A172 (cell line): ENCODE measurements at regions not wholly inside any gene's neighbourhood (a gene's known extent, or its start where the extent isn't known, plus 50 kb on each side); places are given as distances from the start of the nearest gene placed in this dataset.
"Not testable (repeated sequence)": the region's sequence is repeated elsewhere in the genome, so short reads cannot be mapped to it uniquely, and the experiment has no call there.

Experiments
- DNase-seq: peaks from one replicate; pipeline ENCODE4 v3.0.0-alpha.2; 2015; ENCODE audit warnings: low spot score

GRCh38 chr3:89533275-89533674 lies 425.9 kb downstream of the EPHA3 start:
- no peak for DNase-seq

GRCh38 chr3:89554587-89554986 lies 447.2 kb downstream of the EPHA3 start:
- DNase-seq = not testable (repeated sequence)

DNA sequence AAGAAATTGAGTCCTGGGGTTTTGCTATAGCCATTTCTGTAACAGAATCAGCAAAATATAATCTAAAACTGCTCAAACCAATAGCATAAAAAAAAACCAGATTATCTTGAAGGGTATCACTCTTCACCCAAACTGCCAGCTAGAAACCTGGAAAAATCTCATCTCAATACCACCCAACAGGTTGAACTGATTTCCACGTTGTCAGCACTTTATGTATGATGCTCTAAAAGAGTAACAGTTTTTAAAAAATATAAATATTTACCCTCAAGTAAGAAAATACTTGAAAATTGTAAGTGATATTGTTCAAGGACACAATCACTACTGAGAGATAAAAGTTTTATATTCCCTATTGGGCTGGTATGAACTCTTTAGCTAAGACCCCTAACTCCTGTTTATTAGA lies 451.3 kb downstream of the EPHA3 start:
- DNase-seq = no peak

GRCh38 chr3:89560568-89560967 lies 453.1 kb downstream of the EPHA3 start:
- DNase-seq = no peak

DNA sequence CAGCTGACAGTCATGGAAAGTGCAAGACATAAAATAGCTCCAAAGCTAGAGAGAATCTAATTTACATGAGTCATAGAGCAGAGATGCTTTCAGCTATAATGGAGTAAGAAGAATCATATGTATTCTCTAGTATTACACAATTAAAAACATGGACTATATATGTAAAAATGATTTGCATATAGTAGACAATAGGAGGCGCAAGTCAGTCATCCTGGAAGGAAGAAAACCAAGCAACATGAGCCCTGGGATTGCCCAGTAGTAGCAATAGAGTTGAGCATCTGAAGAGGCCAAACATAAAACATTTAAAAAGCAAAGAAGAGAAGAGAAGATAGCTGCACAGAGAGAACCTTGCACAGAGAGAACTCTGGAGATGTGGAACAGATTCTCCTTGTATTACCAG lies 455.0 kb downstream of the EPHA3 start:
- no peak for DNase-seq

GRCh38 chr3:89565098-89565497 lies 457.7 kb downstream of the EPHA3 start:
- DNase-seq = no peak

GRCh38 chr3:89570465-89570864 lies 463.0 kb downstream of the EPHA3 start:
- DNase-seq = no peak

GRCh38 chr3:89571298-89571697 lies 463.9 kb downstream of the EPHA3 start:
- DNase-seq = no peak

- DNase-seq = no peak
Measured at GRCh38 chr3:89571707-89572106, 464.3 kb downstream of the EPHA3 start.

DNA sequence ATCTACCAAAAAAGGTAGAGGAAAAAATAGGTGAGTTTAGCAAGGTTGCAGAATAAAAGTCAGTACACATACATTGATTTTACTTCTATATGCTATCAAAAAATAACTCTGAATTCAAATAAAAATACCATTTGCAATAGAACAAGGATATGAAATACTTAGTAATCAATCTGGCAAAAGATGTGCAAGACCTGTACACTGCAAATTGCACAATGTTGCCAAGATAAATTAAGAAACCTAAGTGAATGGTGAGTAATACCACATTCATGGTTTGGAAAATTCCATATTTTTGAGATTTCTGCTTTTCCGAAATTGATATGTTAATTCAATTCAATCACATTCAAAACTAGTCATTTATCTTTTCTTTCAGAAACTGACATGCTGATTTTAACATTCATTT lies 464.8 kb downstream of the EPHA3 start:
- DNase-seq = no peak

DNA sequence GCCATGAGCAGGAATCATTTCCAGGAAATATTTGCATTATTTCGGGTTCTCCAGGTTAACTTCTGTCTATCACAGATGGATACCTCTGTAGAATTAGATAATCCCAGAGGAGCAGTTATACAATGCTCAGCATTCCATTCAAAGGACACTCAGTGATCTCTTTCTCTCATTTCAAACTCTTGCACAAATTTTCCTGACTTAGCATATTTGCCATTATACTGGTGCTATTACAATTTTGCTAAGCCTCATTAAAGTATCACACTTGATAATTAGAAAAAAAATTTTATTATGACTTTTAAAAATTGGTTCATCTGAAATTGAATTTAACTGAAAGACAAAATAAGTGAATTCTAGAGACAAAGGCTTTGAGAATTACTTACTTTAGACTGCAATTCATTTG lies 469.0 kb downstream of the EPHA3 start:
- no peak for DNase-seq

DNA sequence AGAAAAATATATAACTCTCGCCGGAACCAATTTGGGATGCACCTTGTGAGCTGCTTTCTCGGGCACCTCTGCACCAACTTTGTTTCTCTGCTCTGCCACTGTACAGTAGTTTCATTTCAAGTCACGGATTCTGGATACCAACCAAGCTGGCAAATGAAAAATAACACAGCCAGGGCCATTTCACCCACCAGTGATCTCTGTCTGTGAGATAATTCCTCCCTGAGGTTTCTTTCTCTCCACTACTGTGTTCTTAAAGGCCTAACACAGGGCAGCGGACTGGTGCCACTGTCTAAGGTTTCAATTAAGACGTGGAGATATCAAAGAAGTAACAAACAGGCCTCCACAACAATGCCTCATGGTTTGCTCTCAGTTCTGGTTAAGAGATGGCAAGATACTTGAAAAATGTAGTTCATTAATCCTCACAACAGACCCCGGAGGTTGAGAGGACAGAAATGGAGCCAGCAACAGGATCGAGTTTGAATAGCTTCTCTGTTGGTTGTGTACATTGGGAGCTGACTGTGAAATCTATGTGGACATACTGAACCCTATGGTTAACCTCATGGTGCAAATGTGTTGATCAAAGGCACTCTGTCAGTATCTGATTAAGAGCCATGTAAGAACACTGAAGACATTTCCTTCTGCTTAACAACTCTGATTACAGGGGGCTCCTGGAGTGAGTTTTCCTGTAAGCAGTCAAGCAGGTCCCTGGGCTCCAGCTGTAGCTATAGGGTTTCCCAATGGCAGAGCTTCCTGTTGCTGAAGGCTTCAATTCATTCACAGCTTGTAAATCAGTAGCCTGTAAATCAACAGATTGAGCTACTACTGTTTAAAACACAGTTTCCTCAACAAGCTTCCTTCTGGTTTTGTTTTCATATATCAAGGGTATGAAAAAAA lies 470.5 kb downstream of the EPHA3 start:
- DNase-seq = no peak

- DNase-seq = no peak
Measured at GRCh38 chr3:89580859-89581258, 473.4 kb downstream of the EPHA3 start.

DNA sequence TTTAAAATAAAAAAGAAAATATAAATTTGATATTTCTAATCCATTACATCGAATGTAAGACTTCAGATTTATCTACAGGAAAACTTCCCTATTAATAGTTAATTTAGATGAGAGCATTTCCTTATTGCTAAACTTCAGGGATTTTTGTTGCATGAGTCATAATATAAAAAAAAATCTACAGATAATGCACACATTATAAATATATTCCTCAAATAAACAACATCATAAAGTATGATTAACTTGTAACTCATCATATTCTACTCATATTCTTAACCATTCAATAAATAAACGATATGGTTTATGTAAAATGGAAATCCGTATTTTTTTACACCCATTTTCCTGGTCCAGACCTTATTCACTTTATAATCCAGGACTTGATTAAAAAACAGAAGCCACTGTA lies 477.0 kb downstream of the EPHA3 start:
- no peak for DNase-seq

DNA sequence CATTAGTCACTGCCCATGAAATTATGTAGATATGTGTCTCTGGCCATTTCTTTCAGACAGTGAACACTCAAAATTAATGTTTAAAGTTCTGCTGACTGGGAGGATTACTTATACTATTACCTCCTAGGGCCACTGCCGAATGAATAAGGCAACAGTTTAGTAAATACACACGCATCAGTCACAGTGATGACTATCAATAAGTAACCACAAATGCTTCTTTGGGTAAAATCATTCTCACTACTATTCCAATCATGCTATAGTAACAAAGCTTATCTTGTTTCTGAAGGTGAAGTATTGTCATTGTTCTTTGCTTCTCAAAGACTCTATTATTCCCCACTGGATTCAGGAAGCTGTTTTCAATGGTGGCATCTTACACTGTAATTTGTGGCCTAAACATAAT lies 478.8 kb downstream of the EPHA3 start:
- DNase-seq = no peak

DNA sequence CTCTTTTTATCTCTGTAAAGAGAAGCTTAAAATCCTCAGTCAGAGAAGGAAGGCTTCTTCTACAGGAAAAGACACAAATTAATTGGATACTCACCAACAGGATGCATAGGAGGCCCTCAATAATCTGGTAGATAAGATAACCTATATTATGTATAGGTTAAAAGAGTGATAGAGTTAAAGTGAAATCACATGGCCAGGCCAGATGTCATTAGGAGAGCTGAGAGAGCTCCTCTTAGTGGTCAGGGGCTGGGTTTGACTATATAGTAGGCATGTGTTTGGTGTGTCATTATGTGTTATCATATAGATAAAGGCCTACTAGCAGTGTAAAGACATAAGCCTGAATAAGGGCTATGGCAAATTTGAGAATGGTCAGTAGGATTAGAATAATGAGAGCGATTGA lies 479.3 kb downstream of the EPHA3 start:
- no peak for DNase-seq

DNA sequence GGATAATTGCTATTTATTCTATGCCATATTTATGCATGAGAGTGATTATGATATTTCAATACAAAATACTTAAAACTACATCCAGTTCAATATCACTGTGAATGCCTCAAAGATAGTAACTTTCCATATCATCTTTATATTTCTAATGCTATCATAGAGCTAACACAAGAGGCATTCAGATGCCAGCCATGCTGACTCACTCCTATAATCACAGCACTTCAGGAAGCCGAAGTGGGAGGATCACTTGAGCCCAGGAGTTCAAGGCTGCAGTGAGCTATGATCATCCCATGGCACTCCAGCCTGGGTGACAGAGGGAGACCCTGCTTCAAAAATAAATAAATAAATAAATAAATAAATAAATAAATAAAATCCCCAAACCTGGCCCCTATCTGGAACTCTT lies 498.7 kb downstream of the EPHA3 start:
- DNase-seq = no peak

GRCh38 chr3:89612027-89612426 lies 504.6 kb downstream of the EPHA3 start:
- DNase-seq = no peak

DNA sequence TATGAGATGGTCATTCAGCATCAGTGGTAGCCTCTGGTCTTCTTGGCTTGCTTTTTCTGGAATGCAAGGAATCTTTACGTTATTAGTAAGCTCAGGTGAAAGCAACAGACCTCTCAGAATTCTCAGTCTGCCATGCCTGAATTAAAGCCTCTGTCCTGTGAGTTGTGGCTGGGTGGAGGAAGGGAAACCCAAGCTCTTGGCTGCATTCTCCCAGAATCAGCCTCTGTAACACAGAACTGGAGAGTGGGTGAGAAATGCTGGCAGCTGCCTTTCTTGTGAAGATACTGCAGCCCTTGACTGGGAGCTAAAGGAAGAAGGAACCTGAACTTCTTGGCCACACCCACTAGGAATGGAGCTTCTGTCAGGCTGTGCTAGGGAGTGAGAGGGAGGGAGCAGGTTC lies 505.8 kb downstream of the EPHA3 start:
- DNase-seq = no peak

- no peak for DNase-seq
Measured at GRCh38 chr3:89617706-89618105, 510.3 kb downstream of the EPHA3 start.

DNA sequence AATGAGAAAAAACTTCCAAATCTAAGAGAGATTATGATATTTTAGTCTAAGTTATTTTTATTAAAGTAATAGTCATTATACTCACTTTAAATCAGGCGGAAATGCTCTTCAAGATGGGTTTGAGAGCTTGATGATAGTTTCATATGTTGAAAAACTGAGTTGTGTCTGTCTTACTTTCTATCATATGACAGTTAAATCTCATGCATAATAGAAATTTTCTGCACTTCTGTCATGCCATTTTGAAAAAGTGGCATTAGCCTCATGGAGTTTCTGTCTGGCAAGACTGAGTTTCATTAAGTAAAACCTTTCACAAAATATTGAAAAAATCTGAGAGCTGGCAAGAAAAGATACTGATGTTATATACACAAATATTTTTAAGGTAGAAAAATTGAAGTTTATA lies 511.8 kb downstream of the EPHA3 start:
- DNase-seq = no peak

GRCh38 chr3:89622063-89622700 lies 514.8 kb downstream of the EPHA3 start:
- no peak for DNase-seq

DNA sequence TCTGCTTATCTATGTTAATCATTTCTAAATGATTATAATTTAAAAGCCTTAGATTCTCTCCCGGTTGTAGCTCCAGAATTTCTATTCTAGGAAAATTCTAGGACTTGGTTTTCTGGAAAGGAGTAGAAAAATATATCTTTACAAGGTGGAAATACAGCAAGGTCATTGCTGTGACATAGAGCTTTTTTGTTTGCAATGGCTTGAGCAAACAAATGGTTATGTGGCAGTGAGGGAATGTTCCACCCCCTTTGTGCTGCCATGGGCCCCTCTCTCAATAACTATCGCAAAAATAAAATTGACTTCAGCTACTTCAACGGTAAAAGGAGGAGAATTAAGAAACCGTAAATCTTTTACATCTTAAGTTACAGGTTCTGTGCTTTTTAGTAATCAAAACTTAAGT lies 517.1 kb downstream of the EPHA3 start:
- no peak for DNase-seq

DNA sequence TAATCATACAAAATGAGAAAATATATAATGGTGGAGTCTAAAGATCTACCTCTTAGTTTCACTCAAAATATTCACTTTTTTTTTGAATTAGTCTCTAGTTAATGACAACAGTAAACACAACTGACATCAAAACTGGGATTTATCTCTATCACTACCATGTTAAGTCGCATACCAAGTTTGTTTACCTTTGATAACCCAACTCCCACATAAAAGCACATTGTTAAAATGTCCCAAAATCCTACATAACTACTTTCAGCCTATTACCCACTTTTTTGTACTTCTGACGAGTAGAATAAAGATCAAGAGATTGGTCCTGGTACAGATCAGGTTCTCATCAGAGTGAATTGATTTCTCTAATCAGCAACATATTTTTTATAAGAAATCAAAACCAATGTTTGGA lies 518.5 kb downstream of the EPHA3 start:
- no peak for DNase-seq
